T-cell (primary cell): ENCODE measurements at regions not wholly inside any gene's neighbourhood (a gene's known extent, or its start where the extent isn't known, plus 50 kb on each side); places are given as distances from the start of the nearest gene placed in this dataset.

ENCODE experiments used
- ATAC-seq, 4 experiments: fragments of 200-7000 bp in 3 of 4; fragments of 150-1000 bp in 1 of 4; cut with Tn5 transposase; replicated peaks in 1 of 4; 1 replicate in 3 of 4; 2 replicates in 1 of 4; pipeline ENCODE4 v1.10.0; 2021; ENCODE audit warnings: moderate library complexity in 3 of 4, mild to moderate bottlenecking in 2 of 4, moderate number of reproducible peaks in 1 of 4
- CTCF ChIA-PET, 2 donors: fragments of 300-600 bp; sonication (Branson Sonifier 250); formaldehyde crosslinking; loops; one replicate each; lab custom pipeline; 2022; ENCODE audit warnings: antibody characterized with exemption in 2 of 2; lab: Charles Lee
- POLR2A ChIA-PET, 2 donors: fragments of 300-600 bp; sonication (Branson Sonifier 250); formaldehyde crosslinking; loops; one replicate each; lab custom pipeline; 2022; ENCODE audit warnings: antibody characterized with exemption in 2 of 2; lab: Charles Lee
- DNase-seq, 35 experiments: peaks; one replicate each; pipeline versions ENCODE4 v3.0.0 to v3.0.0-alpha.2; 2013 to 2023
- H3K27ac ChIP-seq: one replicate; pipeline ENCODE4 v1.5.1; 2013; ENCODE audit warnings: low read length
- H3K27me3 ChIP-seq, 2 experiments: replicated peaks in 1 of 2; 1 replicate in 1 of 2; 2 replicates in 1 of 2; pipeline versions ENCODE4 v1.6.1 to v1.7.0; 2013; ENCODE audit warnings: low read length in 1 of 2, mixed read lengths in 1 of 2; ENCODE audit not compliant: control insufficient read depth in 2 of 2, insufficient read depth in 2 of 2; ENCODE audit errors: extremely low read depth in 1 of 2
- H3K36me3 ChIP-seq, 2 donors: 1 replicate in 1 of 2; 2 replicates in 1 of 2; pipeline versions ENCODE4 v1.6.1 to v1.7.0; 2013; ENCODE audit warnings: low read length in 1 of 2; ENCODE audit not compliant: control insufficient read depth in 2 of 2, insufficient read depth in 1 of 2; ENCODE audit errors: extremely low read depth in 1 of 2
- H3K4me1 ChIP-seq, 2 experiments: 1 replicate in 1 of 2; 2 replicates in 1 of 2; pipeline versions ENCODE4 v1.6.1 to v1.7.0; 2013; ENCODE audit warnings: low read length in 2 of 2, mixed read lengths in 1 of 2; ENCODE audit not compliant: insufficient read depth in 2 of 2, control insufficient read depth in 1 of 2; ENCODE audit errors: extremely low read depth in 1 of 2
- H3K4me3 ChIP-seq, 2 donors: 1 replicate in 1 of 2; 2 replicates in 1 of 2; pipeline versions ENCODE4 v1.5.1 to v1.7.0; 2013; ENCODE audit warnings: mild to moderate bottlenecking in 2 of 2, low read length in 1 of 2, moderate library complexity in 1 of 2; ENCODE audit not compliant: control insufficient read depth in 1 of 2; ENCODE audit errors: extremely low read depth in 1 of 2
- H3K9me3 ChIP-seq: 2 replicates; pipeline ENCODE4 v1.7.0; 2013
- H3K27ac Mint-ChIP-seq, 2 donors: one replicate each; pipeline ENCODE4 v1.8.0; 2020 to 2021; ENCODE audit warnings: mild to moderate bottlenecking in 2 of 2, mixed read lengths in 2 of 2
- H3K27me3 Mint-ChIP-seq, 2 donors: one replicate each; pipeline ENCODE4 v1.8.0; 2021 to 2022; ENCODE audit warnings: mixed read lengths in 2 of 2
- H3K36me3 Mint-ChIP-seq: one replicate; pipeline ENCODE4 v1.8.0; 2021; ENCODE audit warnings: mixed read lengths
- H3K4me1 Mint-ChIP-seq, 3 donors: one replicate each; pipeline ENCODE4 v1.8.0; 2020 to 2022; ENCODE audit warnings: mixed read lengths in 3 of 3, mild to moderate bottlenecking in 1 of 3
- H3K4me3 Mint-ChIP-seq, 3 donors: one replicate each; pipeline ENCODE4 v1.8.0; 2020 to 2022; ENCODE audit warnings: mild to moderate bottlenecking in 3 of 3, mixed read lengths in 3 of 3, moderate library complexity in 3 of 3
- H3K9me3 Mint-ChIP-seq, 3 donors: one replicate each; pipeline ENCODE4 v1.8.0; 2020 to 2022; ENCODE audit warnings: mixed read lengths in 3 of 3
- WGBS: methylation state at CpG from one replicate; pipeline ENCODE4 v1.1.5; 2013; ENCODE audit warnings: missing lambda C conversion rate; ENCODE audit not compliant: insufficient coverage; 5-methylcytosine and 5-hydroxymethylcytosine counted together

DNA sequence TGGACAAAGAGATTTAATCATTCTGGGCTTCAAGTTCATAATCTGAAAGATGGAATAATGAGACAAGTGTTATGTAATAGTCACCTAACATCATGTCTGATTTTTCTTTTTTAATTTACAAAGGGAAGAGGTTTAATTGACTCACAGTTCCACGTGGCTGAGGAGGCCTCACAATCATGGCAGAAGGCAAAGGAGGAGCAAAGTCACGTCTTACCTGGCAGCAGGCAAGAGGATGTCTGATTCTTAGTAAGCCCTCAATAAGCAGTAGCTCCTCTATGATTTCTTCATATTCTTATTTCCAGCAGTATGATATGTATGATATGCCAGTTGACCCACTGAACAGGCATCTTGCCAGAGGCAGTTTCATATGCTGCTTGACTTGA is 152.7 kb downstream of the S1PR1 start:
- Histone ChIP-seq H3K36me3 (no peaks in the 10 kb centered on the region), H3K9me3 (no peaks in the 10 kb centered on the region), H3K27me3 (no peaks in the 10 kb centered on the region), H3K4me1 (no peaks in the 10 kb centered on the region), H3K4me3 (no peak overlapping the region), H3K27ac (no peak overlapping the region)
- WGBS, result no CpG with 5 or more reads among the region's 2 CpGs
- Mint-ChIP-seq H3K27me3 (peaks cover 0 to 3% of the 10 kb centered on the region in 2 donors), H3K27ac (peak overlapping the region; percentile 5 to 24), H3K4me3 (no peak overlapping the region), H3K4me1 (peaks cover 0 to 8% (median 3%) of the 10 kb centered on the region in 3 donors), H3K9me3 (peaks cover 3 to 6% (median 4%) of the 10 kb centered on the region in 3 donors), H3K36me3 (no peaks in the 10 kb centered on the region)
- ATAC-seq (no peak), DNase-seq (no peak)
- CTCF ChIA-PET, result no interaction called here
- POLR2A ChIA-PET, result no interaction called here

- Histone ChIP-seq H3K27ac (no peak overlapping the region), H3K4me1 (no peaks in the 10 kb centered on the region), H3K36me3 (no peaks in the 10 kb centered on the region), H3K9me3 (no peaks in the 10 kb centered on the region), H3K4me3 (no peak overlapping the region), H3K27me3 (no peaks in the 10 kb centered on the region)
- DNase-seq (no peak), ATAC-seq (no peak)
- peaks cover 0 to 10% of the 10 kb centered on the region in 2 donors for H3K27me3 Mint-ChIP-seq
- no peaks in the 10 kb centered on the region for H3K36me3 Mint-ChIP-seq
- no peak overlapping the region for H3K4me3 Mint-ChIP-seq
- H3K9me3 Mint-ChIP-seq, result peaks cover 3 to 6% (median 4%) of the 10 kb centered on the region in 3 donors
- peaks cover 0 to 8% (median 3%) of the 10 kb centered on the region in 3 donors for H3K4me1 Mint-ChIP-seq
- CTCF ChIA-PET, result no interaction called here
- POLR2A ChIA-PET, result no interaction called here
- WGBS, result 81% methylated on average over 3 of the region's 4 CpGs
- H3K27ac Mint-ChIP-seq, result no peak overlapping the region
These were observed 155.7 kb downstream of the S1PR1 start for GRCh38 chr1:101392552-101392951.

- peaks cover 0 to 6% (median 3%) of the 10 kb centered on the region in 3 donors for H3K4me1 Mint-ChIP-seq
- Histone ChIP-seq H3K4me1 (no peaks in the 10 kb centered on the region), H3K27me3 (no peaks in the 10 kb centered on the region), H3K9me3 (no peaks in the 10 kb centered on the region), H3K27ac (no peak overlapping the region), H3K36me3 (no peaks in the 10 kb centered on the region), H3K4me3 (no peak overlapping the region)
- no peak overlapping the region for H3K27ac Mint-ChIP-seq
- no peak overlapping the region for H3K4me3 Mint-ChIP-seq
- ChIA-PET POLR2A (no interaction called here), CTCF (no interaction called here)
- H3K27me3 Mint-ChIP-seq, result peaks cover 0 to 10% of the 10 kb centered on the region in 2 donors
- WGBS, result 100% methylated on average over 1 of the region's 2 CpGs
- ATAC-seq, result no peak
- no peaks in the 10 kb centered on the region for H3K36me3 Mint-ChIP-seq
- H3K9me3 Mint-ChIP-seq, result no peaks in the 10 kb centered on the region
- DNase-seq, result no peak
These were observed 157.2 kb downstream of the S1PR1 start for GRCh38 chr1:101394041-101394440.

GRCh38 chr1:101399222-101399621 is 162.4 kb downstream of the S1PR1 start:
- no peaks in the 10 kb centered on the region for H3K27me3 ChIP-seq
- H3K27me3 Mint-ChIP-seq, result peaks cover 0 to 10% of the 10 kb centered on the region in 2 donors
- H3K9me3 Mint-ChIP-seq, result no peaks in the 10 kb centered on the region
- ChIA-PET CTCF (interaction anchor here in 1 of 2 donors (0.5 kb wide), 1 partner anchor 42 kb away, joined by 4 read pairs; no protein-coding TSS in a partner anchor), POLR2A (interaction anchor here in 1 of 2 donors (0.6 kb wide), 1 partner anchor 1156 kb away, joined by 3 read pairs; no protein-coding TSS in a partner anchor)
- no CpG with 5 or more reads among the region's 3 CpGs for WGBS
- H3K4me1 ChIP-seq, result no peaks in the 10 kb centered on the region
- no peak overlapping the region for H3K27ac Mint-ChIP-seq
- H3K9me3 ChIP-seq, result no peaks in the 10 kb centered on the region
- no peak for DNase-seq
- ATAC-seq, result no peak
- no peaks in the 10 kb centered on the region for H3K4me1 Mint-ChIP-seq
- H3K36me3 Mint-ChIP-seq, result no peaks in the 10 kb centered on the region
- no peak overlapping the region for H3K4me3 Mint-ChIP-seq
- H3K27ac ChIP-seq, result no peak overlapping the region
- no peaks in the 10 kb centered on the region for H3K36me3 ChIP-seq
- H3K4me3 ChIP-seq, result no peak overlapping the region

GRCh38 chr1:101406271-101406670 is 169.5 kb downstream of the S1PR1 start:
- POLR2A ChIA-PET, result no interaction called here
- Histone ChIP-seq H3K27ac (no peak overlapping the region), H3K27me3 (peaks cover 0 to 4% of the 10 kb centered on the region in 2 experiments), H3K4me1 (no peaks in the 10 kb centered on the region), H3K9me3 (no peaks in the 10 kb centered on the region), H3K36me3 (no peaks in the 10 kb centered on the region), H3K4me3 (no peak overlapping the region)
- 100% methylated on average over 3 of the region's 4 CpGs for WGBS
- Mint-ChIP-seq H3K4me3 (no peak overlapping the region), H3K9me3 (no peaks in the 10 kb centered on the region), H3K4me1 (peaks cover 0 to 10% (median 0%) of the 10 kb centered on the region in 3 donors), H3K27ac (no peak overlapping the region), H3K36me3 (peaks cover under 1% of the 10 kb centered on the region), H3K27me3 (peaks cover 3 to 10% of the 10 kb centered on the region in 2 donors)
- no peak for ATAC-seq
- CTCF ChIA-PET, result no interaction called here
- DNase-seq, result no peak

- no peaks in the 10 kb centered on the region for H3K36me3 ChIP-seq
- Mint-ChIP-seq H3K27ac (no peak overlapping the region), H3K4me3 (no peak overlapping the region), H3K9me3 (peaks cover 3 to 4% (median 3%) of the 10 kb centered on the region in 3 donors), H3K36me3 (peaks cover 4% of the 10 kb centered on the region), H3K27me3 (peaks cover 3 to 14% of the 10 kb centered on the region in 2 donors), H3K4me1 (peaks cover 0 to 10% (median 0%) of the 10 kb centered on the region in 3 donors)
- ChIA-PET CTCF (no interaction called here), POLR2A (no interaction called here)
- ATAC-seq (no peak), DNase-seq (no peak)
- no peak overlapping the region for H3K4me3 ChIP-seq
- H3K27me3 ChIP-seq, result peaks cover 0 to 4% of the 10 kb centered on the region in 2 experiments
- H3K4me1 ChIP-seq, result no peaks in the 10 kb centered on the region
- no CpG with 5 or more reads among the region's 1 CpG for WGBS
- no peak overlapping the region for H3K27ac ChIP-seq
- no peaks in the 10 kb centered on the region for H3K9me3 ChIP-seq
These were observed 169.9 kb downstream of the S1PR1 start for GRCh38 chr1:101406681-101407080.
